Ovary (tissue), 3 donors: ENCODE measurements at regions not wholly inside any gene's neighbourhood (a gene's known extent, or its start where the extent isn't known, plus 50 kb on each side); places are given as distances from the start of the nearest gene placed in this dataset.

Experiments
- CTCF ChIP-seq, 3 donors: fragments of 450-650 bp in 2 of 3; fragments of 200-600 bp in 1 of 3; IDR thresholded peaks; one replicate each; pipeline versions ENCODE4 v1.5.1 to v1.8.0; 2016 to 2022; ENCODE audit warnings: antibody characterized with exemption in 3 of 3, mild to moderate bottlenecking in 1 of 3
- EP300 ChIP-seq: sonication (generic); formaldehyde crosslinking; IDR thresholded peaks from one replicate; pipeline ENCODE4 v1.6.1; 2017; ENCODE audit warnings: antibody characterized with exemption
- POLR2A ChIP-seq: fragments of 450-650 bp; IDR thresholded peaks from one replicate; pipeline ENCODE4 v1.6.1; 2017; ENCODE audit warnings: antibody characterized with exemption, mild to moderate bottlenecking, moderate library complexity
- donor health status: DM: no; HTN: no; CAD: no.

GRCh38 chr11:69415411-69416142 lies 65.9 kb upstream of the LINC01488 start:
- no peak for TF ChIP-seq CTCF (IDR thresholded peaks at IDR 0.05)
- no peak for TF ChIP-seq POLR2A
- TF ChIP-seq EP300: no peak
